ENCODE measurements at regions not wholly inside any gene's neighbourhood (a gene's known extent, or its start where the extent isn't known, plus 50 kb on each side); places are given as distances from the start of the nearest gene placed in this dataset.

GRCh38 chr1:36734356-36734755 is 251.6 kb upstream of the CSF3R start:
- H3K9me3 ChIP-seq (ENCODE audit: control insufficient read depth, insufficient read depth, low read length): no peaks in the 10 kb centered on the region
- no peaks in the 10 kb centered on the region for H3K36me3 ChIP-seq (ENCODE audit: control insufficient read depth, insufficient read depth, low read length)
- WGBS (ENCODE audit: insufficient coverage): 62% methylated on average over 2 of the region's 2 CpGs
- DNase-seq (ENCODE audit: low read depth in 4 of 6, low spot score in 6 of 6): no peak
- no peak overlapping the region for H3K4me3 ChIP-seq (ENCODE audit: low read depth, low read length)
- peaks cover 14% of the 10 kb centered on the region for H3K27me3 ChIP-seq (ENCODE audit: control insufficient read depth, insufficient read depth, low read length)
- no peak overlapping the region for H3K27ac ChIP-seq (ENCODE audit: low read depth, low read length)
- H3K4me1 ChIP-seq (ENCODE audit: control insufficient read depth, insufficient read depth, low read length): peaks cover 13% of the 10 kb centered on the region

DNA sequence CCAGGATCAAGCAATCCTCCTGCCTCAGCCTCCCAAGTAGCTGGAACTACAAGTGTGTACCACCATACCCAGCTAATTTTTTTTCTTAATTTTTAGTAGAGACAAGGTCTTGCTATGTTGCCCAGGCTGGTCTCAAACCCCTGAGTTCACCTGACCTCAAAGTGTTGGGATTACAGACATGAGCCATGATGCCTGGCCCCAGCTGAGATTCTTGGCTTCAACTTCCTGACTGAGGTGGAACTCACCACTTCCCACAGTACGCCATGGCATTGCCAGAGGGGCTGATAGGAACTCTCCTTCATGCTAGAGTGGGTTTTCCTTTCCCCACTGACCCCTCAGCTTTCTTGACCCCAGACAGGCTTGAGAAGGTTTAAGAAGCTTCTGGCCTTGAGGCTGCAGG is 251.0 kb upstream of the CSF3R start:
- H3K36me3 ChIP-seq (ENCODE audit: control insufficient read depth, insufficient read depth, low read length): no peaks in the 10 kb centered on the region
- no peaks in the 10 kb centered on the region for H3K9me3 ChIP-seq (ENCODE audit: control insufficient read depth, insufficient read depth, low read length)
- no peak overlapping the region for H3K4me3 ChIP-seq (ENCODE audit: low read depth, low read length)
- DNase-seq (ENCODE audit: low read depth in 4 of 6, low spot score in 6 of 6): no peak
- peaks cover 14% of the 10 kb centered on the region for H3K27me3 ChIP-seq (ENCODE audit: control insufficient read depth, insufficient read depth, low read length)
- peaks cover 13% of the 10 kb centered on the region for H3K4me1 ChIP-seq (ENCODE audit: control insufficient read depth, insufficient read depth, low read length)
- no CpG with 5 or more reads among the region's 1 CpG for WGBS (ENCODE audit: insufficient coverage)
- no peak overlapping the region for H3K27ac ChIP-seq (ENCODE audit: low read depth, low read length)

GRCh38 chr1:36732015-36732356 is 249.3 kb upstream of the CSF3R start:
- no peak for DNase-seq (ENCODE audit: low read depth in 4 of 6, low spot score in 6 of 6)
- H3K27ac ChIP-seq (ENCODE audit: low read depth, low read length): no peak overlapping the region
- no peaks in the 10 kb centered on the region for H3K36me3 ChIP-seq (ENCODE audit: control insufficient read depth, insufficient read depth, low read length)
- H3K9me3 ChIP-seq (ENCODE audit: control insufficient read depth, insufficient read depth, low read length): no peaks in the 10 kb centered on the region
- WGBS (ENCODE audit: insufficient coverage): no CpG with 5 or more reads among the region's 5 CpGs
- peaks cover 5% of the 10 kb centered on the region for H3K27me3 ChIP-seq (ENCODE audit: control insufficient read depth, insufficient read depth, low read length)
- no peak overlapping the region for H3K4me3 ChIP-seq (ENCODE audit: low read depth, low read length)
- peaks cover 8% of the 10 kb centered on the region for H3K4me1 ChIP-seq (ENCODE audit: control insufficient read depth, insufficient read depth, low read length)

DNA sequence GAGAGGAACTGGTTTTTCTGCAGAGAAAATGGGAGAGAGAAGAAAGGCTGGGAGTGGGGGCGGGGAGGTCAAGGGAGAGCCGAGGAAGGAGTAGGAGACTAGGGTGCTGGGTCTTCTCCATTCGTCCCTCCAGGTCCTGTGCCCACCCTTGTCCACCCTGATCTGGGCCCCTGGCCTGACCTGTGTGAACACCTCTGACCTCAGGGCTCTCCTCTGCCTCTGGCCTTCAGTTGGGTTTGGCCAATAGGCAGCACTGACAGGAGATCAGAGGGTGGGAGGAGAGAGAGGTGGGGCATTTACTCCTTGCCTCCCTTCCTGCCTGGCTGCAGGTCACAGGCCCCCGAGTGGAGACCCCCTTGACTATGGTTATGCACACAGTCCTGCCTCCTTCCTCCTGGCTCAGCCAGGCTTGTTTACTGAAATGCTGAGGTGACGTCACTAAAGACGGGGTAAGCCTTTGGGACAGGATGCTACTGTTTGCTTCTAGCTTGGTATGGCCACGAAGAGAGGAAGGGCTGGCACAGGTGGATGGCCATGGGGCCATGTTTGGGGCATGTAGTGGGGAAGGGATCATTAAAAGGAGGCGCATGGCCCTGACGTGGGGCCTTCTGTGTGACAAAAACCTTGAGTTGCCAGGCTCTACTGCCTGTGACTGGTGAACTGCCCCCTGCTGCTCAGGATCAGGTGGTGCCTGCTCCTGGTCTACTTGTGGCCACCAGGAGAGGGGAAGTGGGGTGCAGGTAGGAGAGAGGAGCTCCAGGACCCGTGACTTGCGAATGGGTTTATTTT is 248.7 kb upstream of the CSF3R start:
- 69% methylated on average over 9 of the region's 11 CpGs for WGBS (ENCODE audit: insufficient coverage)
- H3K27me3 ChIP-seq (ENCODE audit: control insufficient read depth, insufficient read depth, low read length): peaks cover under 1% of the 10 kb centered on the region
- no peak for DNase-seq (ENCODE audit: low read depth in 4 of 6, low spot score in 6 of 6)

GRCh38 chr1:36730599-36730998 is 247.9 kb upstream of the CSF3R start:
- DNase-seq (ENCODE audit: low read depth in 4 of 6, low spot score in 6 of 6): no peak
- no peaks in the 10 kb centered on the region for H3K9me3 ChIP-seq (ENCODE audit: control insufficient read depth, insufficient read depth, low read length)
- no peak overlapping the region for H3K27ac ChIP-seq (ENCODE audit: low read depth, low read length)
- H3K4me1 ChIP-seq (ENCODE audit: control insufficient read depth, insufficient read depth, low read length): peaks cover 2% of the 10 kb centered on the region
- 81% methylated on average over 2 of the region's 2 CpGs for WGBS (ENCODE audit: insufficient coverage)
- no peaks in the 10 kb centered on the region for H3K27me3 ChIP-seq (ENCODE audit: control insufficient read depth, insufficient read depth, low read length)
- H3K4me3 ChIP-seq (ENCODE audit: low read depth, low read length): no peak overlapping the region
- H3K36me3 ChIP-seq (ENCODE audit: control insufficient read depth, insufficient read depth, low read length): no peaks in the 10 kb centered on the region

More for the DNA sequence above, 248.7 kb upstream of the CSF3R start:
- peaks cover 8% of the 10 kb centered on the region for H3K4me1 ChIP-seq (ENCODE audit: control insufficient read depth, insufficient read depth, low read length)
- H3K9me3 ChIP-seq (ENCODE audit: control insufficient read depth, insufficient read depth, low read length): no peaks in the 10 kb centered on the region
- no peak overlapping the region for H3K27ac ChIP-seq (ENCODE audit: low read depth, low read length)
- no peak overlapping the region for H3K4me3 ChIP-seq (ENCODE audit: low read depth, low read length)
- no peaks in the 10 kb centered on the region for H3K36me3 ChIP-seq (ENCODE audit: control insufficient read depth, insufficient read depth, low read length)

DNA sequence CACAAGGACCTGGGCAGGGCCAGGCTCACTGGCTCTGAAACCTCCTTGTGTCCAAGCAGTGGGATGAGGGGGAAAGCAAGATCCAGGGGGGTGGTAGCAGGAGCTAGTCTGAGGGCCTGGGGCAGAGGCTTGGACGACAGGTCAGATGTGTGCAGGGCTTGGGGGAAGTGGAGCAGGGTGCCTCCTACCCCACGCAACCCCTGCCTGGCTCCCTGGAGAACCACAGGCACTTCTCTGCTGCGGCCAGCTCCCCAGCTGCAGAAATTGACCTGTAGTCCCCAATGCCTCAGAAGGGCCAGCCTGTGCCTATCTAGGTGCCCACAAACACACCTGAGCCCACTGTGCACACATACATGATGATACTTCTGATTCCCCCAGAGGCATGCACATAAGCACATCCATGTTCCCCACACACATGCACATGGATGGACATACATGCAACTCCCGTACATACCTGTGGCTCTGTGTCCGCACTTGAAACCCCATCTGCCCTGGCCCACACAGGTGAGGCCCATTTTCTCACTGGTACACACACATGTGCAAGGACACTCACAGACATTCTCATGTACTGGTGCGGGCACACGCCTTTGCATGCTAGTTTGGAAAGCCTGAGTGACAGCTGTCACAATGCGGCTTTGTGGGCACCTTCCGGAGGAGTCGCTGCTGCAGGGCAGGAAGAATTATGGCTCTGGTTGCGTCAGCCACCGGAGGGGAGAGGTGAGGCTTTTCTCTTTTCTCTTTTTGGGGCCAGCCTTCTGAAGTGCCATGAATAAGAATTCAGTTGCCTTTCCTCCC is 247.2 kb upstream of the CSF3R start:
- H3K4me3 ChIP-seq (ENCODE audit: low read depth, low read length): no peak overlapping the region
- no peaks in the 10 kb centered on the region for H3K9me3 ChIP-seq (ENCODE audit: control insufficient read depth, insufficient read depth, low read length)
- H3K27me3 ChIP-seq (ENCODE audit: control insufficient read depth, insufficient read depth, low read length): no peaks in the 10 kb centered on the region
- 73% methylated on average over 11 of the region's 12 CpGs for WGBS (ENCODE audit: insufficient coverage)
- H3K27ac ChIP-seq (ENCODE audit: low read depth, low read length): no peak overlapping the region
- no peak for DNase-seq (ENCODE audit: low read depth in 4 of 6, low spot score in 6 of 6)
- peaks cover 2% of the 10 kb centered on the region for H3K4me1 ChIP-seq (ENCODE audit: control insufficient read depth, insufficient read depth, low read length)
- H3K36me3 ChIP-seq (ENCODE audit: control insufficient read depth, insufficient read depth, low read length): no peaks in the 10 kb centered on the region

GRCh38 chr1:36729289-36729688 is 246.6 kb upstream of the CSF3R start:
- WGBS (ENCODE audit: insufficient coverage): 73% methylated on average over 5 of the region's 9 CpGs
- H3K27ac ChIP-seq (ENCODE audit: low read depth, low read length): no peak overlapping the region
- no peaks in the 10 kb centered on the region for H3K27me3 ChIP-seq (ENCODE audit: control insufficient read depth, insufficient read depth, low read length)
- no peaks in the 10 kb centered on the region for H3K36me3 ChIP-seq (ENCODE audit: control insufficient read depth, insufficient read depth, low read length)
- H3K4me3 ChIP-seq (ENCODE audit: low read depth, low read length): no peak overlapping the region
- H3K9me3 ChIP-seq (ENCODE audit: control insufficient read depth, insufficient read depth, low read length): no peaks in the 10 kb centered on the region
- H3K4me1 ChIP-seq (ENCODE audit: control insufficient read depth, insufficient read depth, low read length): peaks cover 2% of the 10 kb centered on the region
- no peak for DNase-seq (ENCODE audit: low read depth in 4 of 6, low spot score in 6 of 6)

DNA sequence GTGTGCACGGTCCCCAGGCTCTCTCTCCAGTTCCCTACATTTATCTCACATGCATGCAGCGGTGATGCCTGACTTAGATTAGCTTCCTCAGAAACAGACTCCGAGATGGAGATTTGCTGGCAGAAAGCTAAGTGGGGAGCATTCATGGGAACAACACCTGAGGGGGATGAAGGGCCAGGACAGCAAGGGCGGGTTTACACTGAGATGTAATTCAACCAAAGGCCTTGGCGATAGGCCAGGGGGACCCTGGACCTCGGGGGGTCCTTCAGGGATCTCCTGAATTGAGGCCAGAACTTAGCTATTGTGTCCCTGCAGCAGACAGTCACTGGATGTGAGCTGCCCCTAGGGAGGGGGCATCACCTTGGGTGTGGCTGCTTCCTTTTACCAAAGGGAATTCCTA is 246.1 kb upstream of the CSF3R start:
- DNase-seq (ENCODE audit: low read depth in 4 of 6, low spot score in 6 of 6): peak in 1 of 6 donors; percentile 17
- no peaks in the 10 kb centered on the region for H3K36me3 ChIP-seq (ENCODE audit: control insufficient read depth, insufficient read depth, low read length)

DNA sequence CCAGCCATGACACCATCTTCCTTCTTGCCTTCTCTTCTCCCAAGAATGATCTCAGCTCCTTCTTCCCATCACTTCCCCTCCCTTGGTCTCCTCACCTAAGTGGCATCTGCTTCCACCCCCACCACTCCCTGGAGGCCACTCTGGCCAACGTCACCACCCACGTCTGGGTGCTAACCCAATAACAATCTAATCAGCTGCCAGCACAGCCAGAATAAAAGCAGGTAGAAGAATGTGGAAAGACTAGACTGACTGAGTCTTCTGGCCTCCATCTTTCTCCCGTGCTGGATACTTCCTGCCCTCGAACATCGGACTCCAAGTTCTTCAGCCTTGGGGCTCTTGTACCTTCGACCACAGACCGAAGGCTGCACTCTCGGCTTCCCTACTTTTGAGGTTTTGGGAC is 245.3 kb upstream of the CSF3R start:
- H3K4me1 ChIP-seq (ENCODE audit: control insufficient read depth, insufficient read depth, low read length): peaks cover 2% of the 10 kb centered on the region
- H3K27me3 ChIP-seq (ENCODE audit: control insufficient read depth, insufficient read depth, low read length): no peaks in the 10 kb centered on the region
- WGBS (ENCODE audit: insufficient coverage): 92% methylated on average over 6 of the region's 8 CpGs
- DNase-seq (ENCODE audit: low read depth in 4 of 6, low spot score in 6 of 6): no peak
- no peak overlapping the region for H3K4me3 ChIP-seq (ENCODE audit: low read depth, low read length)
- no peaks in the 10 kb centered on the region for H3K36me3 ChIP-seq (ENCODE audit: control insufficient read depth, insufficient read depth, low read length)
- H3K27ac ChIP-seq (ENCODE audit: low read depth, low read length): no peak overlapping the region
- no peaks in the 10 kb centered on the region for H3K9me3 ChIP-seq (ENCODE audit: control insufficient read depth, insufficient read depth, low read length)

More for the DNA sequence above, 246.1 kb upstream of the CSF3R start:
- Histone ChIP-seq H3K27me3 (ENCODE audit: control insufficient read depth, insufficient read depth, low read length) (no peaks in the 10 kb centered on the region), H3K4me3 (ENCODE audit: low read depth, low read length) (no peak overlapping the region), H3K4me1 (ENCODE audit: control insufficient read depth, insufficient read depth, low read length) (peaks cover 2% of the 10 kb centered on the region), H3K9me3 (ENCODE audit: control insufficient read depth, insufficient read depth, low read length) (no peaks in the 10 kb centered on the region), H3K27ac (ENCODE audit: low read depth, low read length) (no peak overlapping the region)
- 53% methylated on average over 4 of the region's 6 CpGs for WGBS (ENCODE audit: insufficient coverage)

DNA sequence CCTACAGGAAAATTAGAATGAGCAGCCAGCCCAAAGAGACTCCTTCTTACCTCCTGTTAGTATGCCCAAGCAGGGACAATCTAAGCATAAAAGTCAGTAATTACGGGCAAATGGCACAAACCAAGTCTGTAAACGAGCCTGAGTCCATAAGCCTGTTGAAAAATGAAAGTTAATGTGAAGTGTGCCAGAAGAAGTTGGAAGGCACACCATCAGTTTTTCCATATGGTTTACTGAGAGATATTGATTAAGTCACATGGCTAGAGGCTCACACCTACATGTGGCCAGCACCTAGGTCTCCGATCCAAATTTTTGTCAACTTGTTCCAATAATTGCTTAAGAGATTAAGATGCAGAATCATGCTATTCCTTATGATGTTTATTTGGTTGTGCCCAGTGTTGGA is 242.4 kb upstream of the CSF3R start:
- Histone ChIP-seq H3K27ac (ENCODE audit: low read depth, low read length) (no peak overlapping the region), H3K4me3 (ENCODE audit: low read depth, low read length) (no peak overlapping the region), H3K27me3 (ENCODE audit: control insufficient read depth, insufficient read depth, low read length) (peaks cover 4% of the 10 kb centered on the region), H3K9me3 (ENCODE audit: control insufficient read depth, insufficient read depth, low read length) (no peaks in the 10 kb centered on the region), H3K4me1 (ENCODE audit: control insufficient read depth, insufficient read depth, low read length) (peaks cover 2% of the 10 kb centered on the region), H3K36me3 (ENCODE audit: control insufficient read depth, insufficient read depth, low read length) (no peaks in the 10 kb centered on the region)
- WGBS (ENCODE audit: insufficient coverage): 75% methylated on average over 2 of the region's 3 CpGs
- DNase-seq (ENCODE audit: low read depth in 4 of 6, low spot score in 6 of 6): peak in 1 of 6 donors; percentile 53
